ENCODE measurements at regions not wholly inside any gene's neighbourhood (a gene's known extent, or its start where the extent isn't known, plus 50 kb on each side); places are given as distances from the start of the nearest gene placed in this dataset.

GRCh38 chr6:16953446-16953845 is 148.4 kb upstream of the STMND1 start:
- TF ChIP-seq GATA3 (IDR thresholded peaks at IDR 0.05; ENCODE audit: low read depth, low read length), result no peak
- TF ChIP-seq GATA2 (IDR thresholded peaks at IDR 0.05; ENCODE audit: low read depth, low read length), result no peak
